H1 (cell line): ENCODE measurements at regions not wholly inside any gene's neighbourhood (a gene's known extent, or its start where the extent isn't known, plus 50 kb on each side); places are given as distances from the start of the nearest gene placed in this dataset.
A peak's percentile ranks its signal among the peaks of the same experiment; 100 is the strongest.

ENCODE experiments used
- ASH2L ChIP-seq: fragments of 200-600, 300-600 bp; sonication (generic); IDR thresholded peaks from one replicate; pipeline ENCODE4 v1.7.1; 2017; ENCODE audit warnings: low read length
- BCL11A ChIP-seq, 2 experiments: IDR thresholded peaks; one replicate each; pipeline ENCODE4 v1.6.1; 2011; ENCODE audit warnings: low read depth in 2 of 2, low read length in 2 of 2, mild to moderate bottlenecking in 2 of 2
- BRCA1 ChIP-seq: IDR thresholded peaks from 2 replicates; pipeline ENCODE4 v1.6.1; 2012; ENCODE audit warnings: low read depth, low read length, improper control_type of control experiment
- CEBPB ChIP-seq: IDR thresholded peaks from 2 replicates; pipeline ENCODE4 v1.6.1; 2012; ENCODE audit warnings: low read depth, low read length
- CREB1 ChIP-seq: IDR thresholded peaks from 2 replicates; pipeline ENCODE4 v1.6.1; 2012; ENCODE audit warnings: inconsistent platforms
- EZH2 ChIP-seq: fragments of 200-600 bp; sonication (generic); IDR thresholded peaks from 2 replicates; pipeline ENCODE4 v1.7.1; 2012; ENCODE audit warnings: low read depth, mild to moderate bottlenecking, moderate library complexity, low read length, inconsistent platforms; ENCODE audit not compliant: severe bottlenecking
- GABPA ChIP-seq: IDR thresholded peaks from 2 replicates; pipeline ENCODE4 v1.6.1; 2011; ENCODE audit warnings: mild to moderate bottlenecking, low read length, moderate library complexity, borderline replicate concordance; ENCODE audit not compliant: insufficient read depth
- JUND ChIP-seq: IDR thresholded peaks from 2 replicates; pipeline ENCODE4 v1.6.1; 2011; ENCODE audit warnings: mild to moderate bottlenecking, improper control_type of control experiment, low read length
- KDM1A ChIP-seq: fragments of 200-600, 300-600 bp; sonication (generic); IDR thresholded peaks from 2 replicates; pipeline ENCODE4 v1.7.1; 2016; ENCODE audit warnings: mild to moderate bottlenecking, low read length, borderline replicate concordance
- MAFK ChIP-seq: IDR thresholded peaks from 2 replicates; pipeline ENCODE4 v1.6.1; 2012; ENCODE audit warnings: low read depth, mild to moderate bottlenecking, improper control_type of control experiment, low read length
- TF ChIP-seq, protein P1 (sequence below): IDR thresholded peaks from 2 replicates; pipeline ENCODE4 v1.6.1; 2011; ENCODE audit warnings: low read depth, mild to moderate bottlenecking, low read length; ENCODE audit not compliant: insufficient read depth
- TF ChIP-seq, protein P2 (sequence below), 3 experiments: IDR thresholded peaks; 1 replicate in 2 of 3; 2 replicates in 1 of 3; pipeline versions ENCODE4 v1.5.1 to v1.6.1; 2011; ENCODE audit warnings: low read length in 3 of 3, mild to moderate bottlenecking in 3 of 3, inconsistent platforms in 2 of 3, low read depth in 1 of 3, moderate library complexity in 1 of 3; ENCODE audit not compliant: insufficient read depth in 1 of 3; ENCODE audit errors: control extremely low read depth in 1 of 3
- TF ChIP-seq, protein P3 (sequence below): IDR thresholded peaks from 2 replicates; pipeline ENCODE4 v1.6.1; 2011; ENCODE audit warnings: low read length, improper control_type of control experiment

DNA sequence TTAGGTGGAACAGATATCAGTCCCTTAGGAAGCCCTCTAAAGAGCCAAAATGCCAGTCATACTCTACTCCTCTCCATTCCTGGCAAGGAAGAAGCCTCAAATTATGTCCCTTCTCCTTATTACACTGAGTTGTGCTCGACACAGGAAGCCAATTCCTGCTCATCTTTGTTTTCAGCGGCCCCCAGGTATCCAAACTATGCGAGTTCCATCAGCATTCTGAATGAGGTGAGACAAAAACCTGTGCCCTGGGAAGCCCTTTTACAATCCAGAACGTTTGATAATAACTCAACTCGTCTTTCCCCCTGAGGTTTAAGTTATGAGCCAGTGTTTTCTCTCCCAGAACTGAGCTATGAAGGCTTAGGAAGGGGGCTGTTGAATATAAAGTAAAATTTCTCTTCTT lies 580.5 kb downstream of the NXPH1 start:
- peak; percentile 79 for TF ChIP-seq ASH2L
- TF ChIP-seq GABPA: no peak
- TF ChIP-seq CEBPB: no peak
- TF ChIP-seq BRCA1: no peak
- TF ChIP-seq, protein P1, sequence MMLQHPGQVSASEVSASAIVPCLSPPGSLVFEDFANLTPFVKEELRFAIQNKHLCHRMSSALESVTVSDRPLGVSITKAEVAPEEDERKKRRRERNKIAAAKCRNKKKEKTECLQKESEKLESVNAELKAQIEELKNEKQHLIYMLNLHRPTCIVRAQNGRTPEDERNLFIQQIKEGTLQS: no peak
- TF ChIP-seq, protein P2, sequence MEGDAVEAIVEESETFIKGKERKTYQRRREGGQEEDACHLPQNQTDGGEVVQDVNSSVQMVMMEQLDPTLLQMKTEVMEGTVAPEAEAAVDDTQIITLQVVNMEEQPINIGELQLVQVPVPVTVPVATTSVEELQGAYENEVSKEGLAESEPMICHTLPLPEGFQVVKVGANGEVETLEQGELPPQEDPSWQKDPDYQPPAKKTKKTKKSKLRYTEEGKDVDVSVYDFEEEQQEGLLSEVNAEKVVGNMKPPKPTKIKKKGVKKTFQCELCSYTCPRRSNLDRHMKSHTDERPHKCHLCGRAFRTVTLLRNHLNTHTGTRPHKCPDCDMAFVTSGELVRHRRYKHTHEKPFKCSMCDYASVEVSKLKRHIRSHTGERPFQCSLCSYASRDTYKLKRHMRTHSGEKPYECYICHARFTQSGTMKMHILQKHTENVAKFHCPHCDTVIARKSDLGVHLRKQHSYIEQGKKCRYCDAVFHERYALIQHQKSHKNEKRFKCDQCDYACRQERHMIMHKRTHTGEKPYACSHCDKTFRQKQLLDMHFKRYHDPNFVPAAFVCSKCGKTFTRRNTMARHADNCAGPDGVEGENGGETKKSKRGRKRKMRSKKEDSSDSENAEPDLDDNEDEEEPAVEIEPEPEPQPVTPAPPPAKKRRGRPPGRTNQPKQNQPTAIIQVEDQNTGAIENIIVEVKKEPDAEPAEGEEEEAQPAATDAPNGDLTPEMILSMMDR (IDR thresholded peaks at IDR 0.05; ENCODE audit: control extremely low read depth in 1 of 3, insufficient read depth in 1 of 3, low read depth in 1 of 3, low read length in 3 of 3): no peak
- TF ChIP-seq KDM1A: no peak
- TF ChIP-seq, protein P3, sequence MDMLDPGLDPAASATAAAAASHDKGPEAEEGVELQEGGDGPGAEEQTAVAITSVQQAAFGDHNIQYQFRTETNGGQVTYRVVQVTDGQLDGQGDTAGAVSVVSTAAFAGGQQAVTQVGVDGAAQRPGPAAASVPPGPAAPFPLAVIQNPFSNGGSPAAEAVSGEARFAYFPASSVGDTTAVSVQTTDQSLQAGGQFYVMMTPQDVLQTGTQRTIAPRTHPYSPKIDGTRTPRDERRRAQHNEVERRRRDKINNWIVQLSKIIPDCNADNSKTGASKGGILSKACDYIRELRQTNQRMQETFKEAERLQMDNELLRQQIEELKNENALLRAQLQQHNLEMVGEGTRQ: no peak
- TF ChIP-seq MAFK: no peak
- no peak for TF ChIP-seq EZH2
- TF ChIP-seq CREB1: no peak
- TF ChIP-seq JUND: no peak
- no peak for TF ChIP-seq BCL11A (IDR thresholded peaks at IDR 0.05; ENCODE audit: low read depth in 2 of 2, low read length in 2 of 2)
